ENCODE measurements at regions not wholly inside any gene's neighbourhood (a gene's known extent, or its start where the extent isn't known, plus 50 kb on each side); places are given as distances from the start of the nearest gene placed in this dataset.

DNA sequence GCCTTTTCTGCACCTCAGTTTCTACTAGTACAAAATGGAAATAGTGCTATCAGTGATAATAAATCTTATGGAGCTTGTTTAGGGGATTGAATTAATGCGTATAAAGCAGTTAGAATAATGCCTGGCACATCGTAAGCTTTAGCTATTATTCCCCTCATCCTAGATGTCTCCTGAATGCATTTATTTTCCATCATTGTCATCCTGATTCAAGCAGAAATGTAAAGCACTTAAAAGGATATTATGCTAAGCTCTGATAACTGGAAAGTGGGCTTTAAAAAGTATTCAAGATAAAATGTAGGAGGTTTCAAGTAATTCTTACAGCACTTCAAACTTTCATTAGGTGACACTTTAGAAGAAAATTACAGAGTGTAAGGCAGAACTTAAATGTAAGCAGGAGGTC is 178.7 kb downstream of the RBM46 start:
- Histone ChIP-seq H3K36me3 (no peaks in the 10 kb centered on the region), H3K27ac (no peak overlapping the region), H3K9ac (ENCODE audit: low read depth in 2 of 2, low read length in 2 of 2) (no peak overlapping the region), H3K4me3 (no peak overlapping the region), H3K4me1 (no peaks in the 10 kb centered on the region), H3K27me3 (no peaks in the 10 kb centered on the region), H3K9me3 (no peaks in the 10 kb centered on the region)
- intact Hi-C loops (cut with DNase I) = no loop called here
- TF ChIP-seq, protein P1, sequence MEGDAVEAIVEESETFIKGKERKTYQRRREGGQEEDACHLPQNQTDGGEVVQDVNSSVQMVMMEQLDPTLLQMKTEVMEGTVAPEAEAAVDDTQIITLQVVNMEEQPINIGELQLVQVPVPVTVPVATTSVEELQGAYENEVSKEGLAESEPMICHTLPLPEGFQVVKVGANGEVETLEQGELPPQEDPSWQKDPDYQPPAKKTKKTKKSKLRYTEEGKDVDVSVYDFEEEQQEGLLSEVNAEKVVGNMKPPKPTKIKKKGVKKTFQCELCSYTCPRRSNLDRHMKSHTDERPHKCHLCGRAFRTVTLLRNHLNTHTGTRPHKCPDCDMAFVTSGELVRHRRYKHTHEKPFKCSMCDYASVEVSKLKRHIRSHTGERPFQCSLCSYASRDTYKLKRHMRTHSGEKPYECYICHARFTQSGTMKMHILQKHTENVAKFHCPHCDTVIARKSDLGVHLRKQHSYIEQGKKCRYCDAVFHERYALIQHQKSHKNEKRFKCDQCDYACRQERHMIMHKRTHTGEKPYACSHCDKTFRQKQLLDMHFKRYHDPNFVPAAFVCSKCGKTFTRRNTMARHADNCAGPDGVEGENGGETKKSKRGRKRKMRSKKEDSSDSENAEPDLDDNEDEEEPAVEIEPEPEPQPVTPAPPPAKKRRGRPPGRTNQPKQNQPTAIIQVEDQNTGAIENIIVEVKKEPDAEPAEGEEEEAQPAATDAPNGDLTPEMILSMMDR (IDR thresholded peaks at IDR 0.05) = no peak
- DNase-seq = no peak

- Histone ChIP-seq H3K27ac (no peak overlapping the region), H3K4me3 (no peak overlapping the region), H3K9ac (ENCODE audit: low read depth in 2 of 2, low read length in 2 of 2) (no peak overlapping the region), H3K9me3 (no peaks in the 10 kb centered on the region), H3K36me3 (no peaks in the 10 kb centered on the region), H3K4me1 (no peaks in the 10 kb centered on the region), H3K27me3 (no peaks in the 10 kb centered on the region)
- TF ChIP-seq, protein P1 (IDR thresholded peaks at IDR 0.05) = no peak
- intact Hi-C loops (cut with DNase I) = no loop called here
- no peak for DNase-seq
Observed at GRCh38 chr4:154960476-154960875, 179.4 kb downstream of the RBM46 start.

DNA sequence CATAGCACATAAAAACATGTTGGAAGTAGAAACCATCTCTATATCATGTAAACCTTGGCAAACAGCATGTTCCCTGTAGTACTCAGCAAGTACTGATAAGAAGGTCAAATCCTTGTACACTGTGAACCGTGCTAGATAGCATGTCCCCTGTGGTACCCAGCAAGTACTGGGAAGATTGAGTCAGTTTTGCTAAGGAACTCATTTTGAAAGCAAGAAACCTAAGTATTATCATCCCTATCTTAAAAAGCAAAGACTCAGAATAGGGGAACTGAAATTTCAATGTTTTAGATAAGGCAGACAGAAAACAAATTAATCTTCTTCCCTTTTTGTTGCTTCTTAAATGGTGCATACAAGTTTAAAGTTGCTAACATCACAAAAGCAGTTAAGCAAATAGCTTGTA is 180.2 kb downstream of the RBM46 start:
- H3K27ac ChIP-seq = no peak overlapping the region
- TF ChIP-seq, protein P1 (IDR thresholded peaks at IDR 0.05) = no peak
- no peaks in the 10 kb centered on the region for H3K36me3 ChIP-seq
- no peak overlapping the region for H3K4me3 ChIP-seq
- H3K27me3 ChIP-seq = no peaks in the 10 kb centered on the region
- intact Hi-C loops (cut with DNase I) = no loop called here
- H3K4me1 ChIP-seq = no peaks in the 10 kb centered on the region
- H3K9me3 ChIP-seq = no peaks in the 10 kb centered on the region
- no peak overlapping the region for H3K9ac ChIP-seq (ENCODE audit: low read depth in 2 of 2, low read length in 2 of 2)
- no peak for DNase-seq

DNA sequence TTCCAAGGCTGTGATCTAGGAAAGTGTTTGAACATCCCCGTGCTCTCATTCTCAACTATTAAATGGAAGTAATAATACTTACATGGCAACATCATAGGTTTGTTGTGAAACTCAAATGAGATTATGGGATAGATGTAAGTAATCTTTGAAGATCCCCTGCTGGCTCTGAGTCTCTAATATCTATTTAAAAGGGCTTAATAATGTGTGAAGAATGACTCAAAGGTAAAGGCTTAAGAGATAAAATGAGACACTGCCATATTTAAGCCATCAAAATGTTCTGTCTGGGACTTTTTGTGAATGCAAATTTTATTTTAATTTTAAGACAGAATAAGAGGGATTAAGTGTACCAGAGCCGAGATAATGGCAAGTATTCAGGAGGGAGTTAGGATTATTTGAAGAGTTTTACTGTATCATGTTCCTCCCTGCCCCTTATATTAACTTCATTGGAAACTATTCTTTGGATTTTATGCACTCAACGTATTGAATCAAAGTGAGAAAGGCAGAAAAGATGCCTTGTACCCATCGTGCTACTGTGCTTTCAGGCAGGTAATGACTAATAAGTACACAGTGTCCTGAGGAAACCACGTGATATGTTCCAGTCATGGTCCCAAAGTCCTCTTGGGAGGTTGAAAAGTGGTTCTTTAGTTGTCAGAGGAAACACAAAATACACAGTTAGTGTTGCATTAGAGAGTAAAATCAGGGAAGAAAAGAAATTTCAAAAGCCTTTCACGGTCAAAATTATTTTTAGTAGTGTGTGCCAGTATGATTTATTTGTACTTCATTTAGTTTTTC is 192.4 kb downstream of the RBM46 start:
- Histone ChIP-seq H3K36me3 (no peaks in the 10 kb centered on the region), H3K27me3 (no peaks in the 10 kb centered on the region), H3K4me3 (no peak overlapping the region), H3K9me3 (no peaks in the 10 kb centered on the region), H3K9ac (ENCODE audit: low read depth in 2 of 2, low read length in 2 of 2) (no peak overlapping the region), H3K27ac (no peak overlapping the region), H3K4me1 (no peaks in the 10 kb centered on the region)
- intact Hi-C loops (cut with DNase I) = no loop called here
- DNase-seq = no peak
- TF ChIP-seq, protein P1 (IDR thresholded peaks at IDR 0.05) = no peak

GRCh38 chr4:154977228-154977627 is 196.2 kb downstream of the RBM46 start:
- Histone ChIP-seq H3K9me3 (no peaks in the 10 kb centered on the region), H3K27me3 (no peaks in the 10 kb centered on the region), H3K36me3 (no peaks in the 10 kb centered on the region), H3K4me3 (no peak overlapping the region), H3K27ac (no peak overlapping the region), H3K9ac (ENCODE audit: low read depth in 2 of 2, low read length in 2 of 2) (no peak overlapping the region), H3K4me1 (no peaks in the 10 kb centered on the region)
- intact Hi-C loops (cut with DNase I) = no loop called here
- DNase-seq = no peak
- TF ChIP-seq, protein P1 (IDR thresholded peaks at IDR 0.05) = no peak
